Esophagus muscularis mucosa (tissue), 4 donors: ENCODE measurements at regions not wholly inside any gene's neighbourhood (a gene's known extent, or its start where the extent isn't known, plus 50 kb on each side); places are given as distances from the start of the nearest gene placed in this dataset.

Source experiments
- EP300 ChIP-seq: sonication (generic); formaldehyde crosslinking; IDR thresholded peaks from one replicate; pipeline ENCODE4 v1.6.1; 2017; ENCODE audit warnings: antibody characterized with exemption
- POLR2A ChIP-seq: fragments of 450-650 bp; IDR thresholded peaks from one replicate; pipeline ENCODE4 v1.6.1; 2017; ENCODE audit warnings: antibody characterized with exemption, moderate library complexity, mild to moderate bottlenecking, low read depth
- POLR2AphosphoS5 ChIP-seq, 2 donors: sonication (generic); formaldehyde crosslinking; IDR thresholded peaks; one replicate each; pipeline ENCODE4 v1.6.1; 2017; ENCODE audit warnings: antibody characterized with exemption in 2 of 2
- TF ChIP-seq, protein P1 (sequence below), 3 experiments: fragments of 200-600 bp in 2 of 3; fragments of 450-650 bp in 1 of 3; sonication (generic) in 2 of 3; IDR thresholded peaks; one replicate each; pipeline ENCODE4 v1.5.1; 2017 to 2019; ENCODE audit warnings: antibody characterized with exemption in 3 of 3, mild to moderate bottlenecking in 2 of 3, moderate library complexity in 1 of 3

DNA sequence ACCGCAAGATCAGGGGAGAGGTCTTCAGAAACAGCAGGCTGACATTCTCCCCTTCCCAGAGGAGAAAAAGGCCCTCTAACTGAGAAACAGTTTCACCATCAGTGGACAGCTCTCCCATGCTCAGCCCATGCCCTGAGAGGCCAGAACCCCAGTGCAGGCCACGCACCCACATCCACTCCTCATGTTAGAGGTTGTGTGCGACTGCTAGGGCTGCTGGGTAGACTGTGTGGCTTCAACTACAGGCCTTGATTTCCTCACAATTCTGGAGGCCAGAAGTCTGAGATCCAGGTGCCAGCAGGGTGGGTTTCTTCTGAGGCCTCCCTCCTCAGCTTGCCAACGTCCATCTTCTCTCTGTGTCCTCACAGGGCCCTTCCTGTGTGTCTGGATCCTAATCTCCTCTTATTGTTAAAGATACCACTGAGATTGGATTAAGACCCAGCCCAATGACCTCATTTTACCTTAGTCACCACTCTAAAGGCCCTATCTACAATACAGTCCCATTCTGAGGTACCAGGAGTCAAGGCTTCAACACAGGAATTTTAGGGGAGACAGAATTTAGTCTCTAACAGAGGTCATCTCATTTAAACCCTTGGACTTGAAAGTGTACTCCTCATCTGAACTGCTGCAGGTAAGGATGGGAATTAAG lies 67.7 kb upstream of the CD93 start:
- TF ChIP-seq, protein P1, sequence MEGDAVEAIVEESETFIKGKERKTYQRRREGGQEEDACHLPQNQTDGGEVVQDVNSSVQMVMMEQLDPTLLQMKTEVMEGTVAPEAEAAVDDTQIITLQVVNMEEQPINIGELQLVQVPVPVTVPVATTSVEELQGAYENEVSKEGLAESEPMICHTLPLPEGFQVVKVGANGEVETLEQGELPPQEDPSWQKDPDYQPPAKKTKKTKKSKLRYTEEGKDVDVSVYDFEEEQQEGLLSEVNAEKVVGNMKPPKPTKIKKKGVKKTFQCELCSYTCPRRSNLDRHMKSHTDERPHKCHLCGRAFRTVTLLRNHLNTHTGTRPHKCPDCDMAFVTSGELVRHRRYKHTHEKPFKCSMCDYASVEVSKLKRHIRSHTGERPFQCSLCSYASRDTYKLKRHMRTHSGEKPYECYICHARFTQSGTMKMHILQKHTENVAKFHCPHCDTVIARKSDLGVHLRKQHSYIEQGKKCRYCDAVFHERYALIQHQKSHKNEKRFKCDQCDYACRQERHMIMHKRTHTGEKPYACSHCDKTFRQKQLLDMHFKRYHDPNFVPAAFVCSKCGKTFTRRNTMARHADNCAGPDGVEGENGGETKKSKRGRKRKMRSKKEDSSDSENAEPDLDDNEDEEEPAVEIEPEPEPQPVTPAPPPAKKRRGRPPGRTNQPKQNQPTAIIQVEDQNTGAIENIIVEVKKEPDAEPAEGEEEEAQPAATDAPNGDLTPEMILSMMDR (IDR thresholded peaks at IDR 0.05): no peak
- TF ChIP-seq POLR2A (no peak), POLR2AphosphoS5 (IDR thresholded peaks at IDR 0.05) (no peak), EP300 (no peak)
